ENCODE measurements at regions not wholly inside any gene's neighbourhood (a gene's known extent, or its start where the extent isn't known, plus 50 kb on each side); places are given as distances from the start of the nearest gene placed in this dataset.

DNA sequence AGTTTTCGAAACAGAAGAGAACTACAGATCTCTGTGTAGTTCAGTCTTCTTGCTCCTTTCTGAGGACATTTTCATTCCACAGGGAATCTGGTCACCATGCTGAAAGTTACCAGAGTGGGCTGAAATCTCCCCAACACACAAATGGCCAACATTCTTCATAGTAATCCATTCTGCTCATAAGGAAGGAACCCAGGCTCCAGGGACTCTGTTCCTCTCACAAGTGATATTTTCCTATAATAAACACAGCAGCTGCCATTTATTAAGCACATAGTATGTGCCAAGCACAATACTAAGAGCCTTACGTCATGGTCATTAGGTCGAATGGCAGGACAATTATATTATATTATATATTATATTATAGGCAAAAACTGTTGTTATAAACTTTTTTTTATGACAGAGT lies 109.8 kb downstream of the RAB11FIP2 start:
- Mint-ChIP-seq H3K27ac (no peak overlapping the region), H3K36me3 (ENCODE audit: low read depth) (no peaks in the 10 kb centered on the region), H3K4me3 (no peak overlapping the region), H3K27me3 (peaks cover 5% of the 10 kb centered on the region), H3K4me1 (peaks cover 5% of the 10 kb centered on the region), H3K9me3 (ENCODE audit: low read depth) (no peaks in the 10 kb centered on the region)
- DNase-seq (no peak), ATAC-seq (no peak)
- ChIA-PET CTCF (no interaction called here), POLR2A (no interaction called here)
- intact Hi-C loops (cut with DNase I, micrococcal nuclease), result no loop called here

DNA sequence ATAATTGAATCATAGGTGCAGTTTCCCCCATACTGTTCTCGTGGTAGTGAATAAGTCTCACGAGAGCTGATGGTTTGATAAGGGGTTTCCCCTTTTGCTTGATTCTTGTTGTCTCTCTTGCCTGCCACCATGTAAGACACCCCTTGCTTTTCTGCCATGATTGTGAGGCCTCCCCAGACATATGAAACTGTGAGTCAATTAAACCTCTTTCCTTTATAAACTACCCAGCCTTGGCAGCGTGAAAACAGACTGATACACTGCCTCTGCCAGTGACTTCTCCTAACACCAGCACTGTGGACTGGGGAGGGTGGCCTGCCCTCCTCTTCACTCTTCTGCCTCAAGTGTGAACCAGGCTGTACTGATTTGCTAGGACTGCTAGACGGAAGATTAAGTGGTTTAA lies 108.6 kb downstream of the RAB11FIP2 start:
- POLR2A ChIA-PET, result no interaction called here
- H3K27me3 Mint-ChIP-seq, result peaks cover 5% of the 10 kb centered on the region
- no peak overlapping the region for H3K27ac Mint-ChIP-seq
- intact Hi-C loops (cut with DNase I, micrococcal nuclease), result no loop called here
- CTCF ChIA-PET, result no interaction called here
- H3K36me3 Mint-ChIP-seq (ENCODE audit: low read depth), result no peaks in the 10 kb centered on the region
- H3K4me1 Mint-ChIP-seq, result peaks cover 5% of the 10 kb centered on the region
- peak; percentile 92 for ATAC-seq
- DNase-seq, result peak; percentile 34
- H3K9me3 Mint-ChIP-seq (ENCODE audit: low read depth), result no peaks in the 10 kb centered on the region
- H3K4me3 Mint-ChIP-seq, result no peak overlapping the region

DNA sequence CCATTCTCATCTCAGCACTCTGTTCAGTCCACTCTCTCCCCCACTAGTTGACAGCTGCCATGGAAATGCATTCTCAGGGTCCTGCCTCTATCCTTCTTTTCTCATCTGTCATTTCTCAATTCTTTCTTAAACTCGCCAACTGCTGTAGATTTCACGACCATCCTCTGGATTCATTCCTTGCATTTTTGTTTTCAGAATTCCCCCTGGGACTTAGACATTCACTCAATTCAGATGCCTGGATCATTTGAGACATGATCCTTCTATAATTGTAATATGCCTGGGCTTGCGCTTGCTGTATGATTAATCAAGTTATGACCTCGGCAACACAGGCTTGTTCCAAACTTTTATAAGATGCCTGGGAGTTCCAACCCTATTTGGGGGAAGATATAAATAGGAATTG lies 104.5 kb downstream of the RAB11FIP2 start:
- ChIA-PET POLR2A (no interaction called here), CTCF (no interaction called here)
- Mint-ChIP-seq H3K27ac (no peak overlapping the region), H3K36me3 (ENCODE audit: low read depth) (no peaks in the 10 kb centered on the region), H3K4me1 (peaks cover 5% of the 10 kb centered on the region), H3K27me3 (peaks cover 10% of the 10 kb centered on the region), H3K4me3 (no peak overlapping the region), H3K9me3 (ENCODE audit: low read depth) (no peaks in the 10 kb centered on the region)
- DNase-seq, result no peak
- ATAC-seq, result no peak
- intact Hi-C loops (cut with DNase I, micrococcal nuclease), result no loop called here

DNA sequence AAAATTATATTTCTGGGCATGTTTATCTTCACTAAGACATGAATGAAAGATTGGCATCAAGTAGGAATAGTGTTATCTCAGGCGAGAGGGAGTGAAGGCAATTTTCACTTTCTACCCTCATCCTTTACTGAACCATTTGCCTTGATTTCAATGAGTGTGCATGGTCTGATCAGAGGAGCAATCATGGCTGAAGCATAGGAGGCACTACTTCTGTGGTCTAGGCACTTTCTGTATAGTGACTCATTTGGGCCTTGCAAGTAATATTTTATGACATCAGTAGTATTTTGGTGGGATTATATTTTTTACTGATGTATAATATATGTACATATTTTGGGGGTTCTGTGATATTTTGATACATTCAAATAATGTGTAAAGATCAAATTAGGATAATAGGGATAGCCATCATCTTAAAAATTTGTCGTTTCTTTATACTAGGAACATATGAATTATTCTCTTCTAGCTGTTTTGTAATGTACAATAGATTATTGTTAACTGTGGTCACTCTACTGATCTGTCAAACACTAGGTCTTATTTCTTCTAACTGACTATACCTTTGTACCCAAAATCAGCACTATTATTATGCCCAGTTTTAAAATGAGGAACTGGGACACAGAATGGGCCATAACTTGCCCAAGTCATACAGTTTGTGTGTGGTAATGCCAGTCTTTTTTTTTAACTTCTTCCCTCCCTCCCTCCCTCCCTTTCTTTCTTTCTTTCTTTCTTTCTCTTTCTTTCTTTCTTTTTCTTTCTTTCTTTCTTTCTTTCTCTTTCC lies 101.9 kb downstream of the RAB11FIP2 start:
- DNase-seq, result no peak
- ChIA-PET CTCF (interaction anchor here (0.8 kb wide), 1 partner anchor 294 kb away, joined by 3 read pairs; no protein-coding TSS in a partner anchor), POLR2A (no interaction called here)
- no peaks in the 10 kb centered on the region for H3K36me3 Mint-ChIP-seq (ENCODE audit: low read depth)
- no peaks in the 10 kb centered on the region for H3K4me1 Mint-ChIP-seq
- intact Hi-C loops (cut with DNase I, micrococcal nuclease), result no loop called here
- no peaks in the 10 kb centered on the region for H3K9me3 Mint-ChIP-seq (ENCODE audit: low read depth)
- H3K27me3 Mint-ChIP-seq, result peaks cover 9% of the 10 kb centered on the region
- H3K4me3 Mint-ChIP-seq, result no peak overlapping the region
- H3K27ac Mint-ChIP-seq, result no peak overlapping the region
- ATAC-seq, result no peak

DNA sequence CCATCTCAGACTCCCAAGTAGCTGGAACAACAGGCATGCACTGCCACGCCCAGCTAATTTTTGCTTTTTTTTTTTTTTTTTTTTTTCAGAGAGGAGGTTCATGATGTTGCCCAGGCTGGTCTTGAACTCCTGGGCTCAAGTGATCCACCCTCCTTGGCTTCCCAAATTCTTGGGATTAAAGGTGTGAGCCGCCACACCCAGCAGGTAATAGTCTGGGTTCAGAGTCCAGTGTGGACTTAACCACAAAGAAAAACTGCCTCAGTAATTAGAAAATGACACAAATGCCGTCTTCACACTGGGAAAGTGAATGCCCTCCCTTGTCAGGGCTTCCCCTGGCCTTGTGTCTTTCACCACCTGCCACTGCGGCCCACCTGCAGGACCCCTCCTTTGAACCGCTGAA lies 101.1 kb downstream of the RAB11FIP2 start:
- Mint-ChIP-seq H3K27ac (no peak overlapping the region), H3K4me1 (no peaks in the 10 kb centered on the region), H3K36me3 (ENCODE audit: low read depth) (no peaks in the 10 kb centered on the region), H3K27me3 (peaks cover 9% of the 10 kb centered on the region), H3K9me3 (ENCODE audit: low read depth) (no peaks in the 10 kb centered on the region), H3K4me3 (no peak overlapping the region)
- ChIA-PET POLR2A (no interaction called here), CTCF (no interaction called here)
- DNase-seq (no peak), ATAC-seq (no peak)
- intact Hi-C loops (cut with DNase I, micrococcal nuclease), result no loop called here

DNA sequence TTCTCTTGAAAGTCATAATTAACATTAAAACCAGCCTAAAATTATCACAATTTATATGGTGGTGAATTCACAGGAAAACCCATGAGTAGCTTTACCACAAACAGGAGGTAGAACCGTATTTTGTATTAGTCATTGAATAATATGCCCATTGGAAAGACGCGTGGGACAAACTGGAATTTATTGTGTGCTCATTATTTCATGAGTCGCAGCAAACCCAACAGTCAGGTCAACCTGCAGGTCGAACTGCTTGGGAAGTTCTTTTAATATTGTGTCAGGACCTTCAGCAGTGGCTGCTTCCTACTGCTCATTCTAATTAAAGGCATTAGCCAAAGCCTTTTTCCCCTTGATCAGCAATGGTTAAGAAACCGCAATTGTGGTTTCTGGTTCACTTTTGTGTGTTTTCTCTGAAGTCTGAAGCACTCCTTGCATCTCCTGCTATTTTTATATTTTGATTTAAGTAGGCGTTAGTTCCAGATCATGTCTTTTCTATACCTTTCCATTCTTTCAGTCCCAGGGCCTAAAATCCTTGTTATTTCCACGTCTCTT lies 100.1 kb downstream of the RAB11FIP2 start:
- CTCF ChIA-PET, result no interaction called here
- Mint-ChIP-seq H3K27ac (no peak overlapping the region), H3K27me3 (peaks cover 12% of the 10 kb centered on the region), H3K4me3 (no peak overlapping the region), H3K4me1 (no peaks in the 10 kb centered on the region), H3K9me3 (ENCODE audit: low read depth) (no peaks in the 10 kb centered on the region), H3K36me3 (ENCODE audit: low read depth) (no peaks in the 10 kb centered on the region)
- intact Hi-C loops (cut with DNase I, micrococcal nuclease), result no loop called here
- ATAC-seq (no peak), DNase-seq (no peak)
- POLR2A ChIA-PET, result no interaction called here

DNA sequence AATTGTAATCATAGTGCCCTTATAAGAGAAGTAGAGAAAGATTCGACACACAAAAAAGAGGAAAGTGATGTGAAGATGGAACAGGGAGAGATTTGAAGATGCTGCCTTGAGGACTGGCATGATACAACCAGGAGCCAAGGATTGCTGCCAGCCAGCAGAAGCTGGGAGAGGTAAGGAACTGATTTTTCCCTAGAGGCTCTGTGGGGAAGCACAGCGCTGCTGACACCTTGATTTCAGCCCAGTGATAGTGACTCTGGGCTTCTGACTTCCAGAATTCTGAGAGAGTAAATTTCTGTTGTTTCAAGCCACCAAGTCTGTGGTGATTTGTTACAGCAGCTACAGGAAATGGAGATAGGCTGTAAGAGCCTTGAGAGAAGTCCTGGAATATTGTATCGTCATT lies 98.2 kb downstream of the RAB11FIP2 start:
- Mint-ChIP-seq H3K9me3 (ENCODE audit: low read depth) (no peaks in the 10 kb centered on the region), H3K27me3 (peaks cover 15% of the 10 kb centered on the region), H3K4me1 (no peaks in the 10 kb centered on the region), H3K4me3 (no peak overlapping the region), H3K36me3 (ENCODE audit: low read depth) (no peaks in the 10 kb centered on the region), H3K27ac (no peak overlapping the region)
- ATAC-seq (no peak), DNase-seq (no peak)
- ChIA-PET POLR2A (no interaction called here), CTCF (no interaction called here)
- intact Hi-C loops (cut with DNase I, micrococcal nuclease), result no loop called here

DNA sequence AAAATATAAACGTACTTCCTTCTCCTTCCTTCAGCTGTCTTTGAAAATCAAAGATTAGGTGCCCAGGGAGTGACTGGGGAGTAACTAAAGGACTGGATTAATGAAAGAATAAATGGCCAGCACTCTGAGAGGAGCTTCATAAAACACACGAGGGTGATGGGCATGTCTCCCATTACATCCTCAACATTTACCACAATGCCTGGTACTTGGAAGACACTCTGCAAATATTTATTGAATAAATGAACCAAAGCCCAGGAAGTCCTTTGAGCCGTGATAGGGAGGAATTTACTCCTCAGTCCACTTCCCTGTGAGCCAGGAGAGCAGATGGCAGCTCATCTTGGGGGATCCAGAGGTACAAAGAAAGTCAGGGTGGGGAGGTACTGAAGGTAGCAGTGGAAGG lies 96.3 kb downstream of the RAB11FIP2 start:
- intact Hi-C loops (cut with DNase I, micrococcal nuclease), result no loop called here
- H3K36me3 Mint-ChIP-seq (ENCODE audit: low read depth), result no peaks in the 10 kb centered on the region
- DNase-seq (no peak), ATAC-seq (no peak)
- no peak overlapping the region for H3K27ac Mint-ChIP-seq
- CTCF ChIA-PET, result no interaction called here
- H3K27me3 Mint-ChIP-seq, result peaks cover 14% of the 10 kb centered on the region
- no peaks in the 10 kb centered on the region for H3K4me1 Mint-ChIP-seq
- H3K4me3 Mint-ChIP-seq, result no peak overlapping the region
- no peaks in the 10 kb centered on the region for H3K9me3 Mint-ChIP-seq (ENCODE audit: low read depth)
- POLR2A ChIA-PET, result no interaction called here
